ENCODE measurements at regions not wholly inside any gene's neighbourhood (a gene's known extent, or its start where the extent isn't known, plus 50 kb on each side); places are given as distances from the start of the nearest gene placed in this dataset.

DNA sequence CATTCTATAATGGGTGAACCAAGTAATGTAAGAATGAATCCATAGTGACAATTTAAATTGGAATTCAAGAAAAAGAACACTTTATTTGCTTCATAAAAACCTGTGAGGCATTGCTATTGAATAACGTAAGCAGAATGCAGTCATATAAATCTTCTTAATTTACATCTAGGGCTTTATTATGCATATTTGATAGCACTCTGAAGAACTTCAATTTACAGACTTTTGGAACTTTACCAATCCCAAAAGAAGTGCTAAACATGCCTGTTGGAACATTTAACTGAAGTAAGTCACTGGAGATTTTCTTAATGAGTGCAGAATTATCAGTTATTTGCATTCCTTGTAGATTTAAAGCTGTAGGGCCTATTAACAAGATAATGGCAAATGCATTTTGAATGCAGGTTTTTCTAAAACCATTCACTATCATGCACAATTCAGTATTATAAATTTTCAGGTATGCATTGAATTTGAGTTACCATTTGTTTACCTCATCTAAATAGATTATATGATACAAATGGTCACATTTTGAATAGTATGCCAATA lies 1181.2 kb downstream of the ARAP2 start:
- no CpG with 5 or more reads among the region's 1 CpG for WGBS (ENCODE audit: insufficient coverage, insufficient read length)

DNA sequence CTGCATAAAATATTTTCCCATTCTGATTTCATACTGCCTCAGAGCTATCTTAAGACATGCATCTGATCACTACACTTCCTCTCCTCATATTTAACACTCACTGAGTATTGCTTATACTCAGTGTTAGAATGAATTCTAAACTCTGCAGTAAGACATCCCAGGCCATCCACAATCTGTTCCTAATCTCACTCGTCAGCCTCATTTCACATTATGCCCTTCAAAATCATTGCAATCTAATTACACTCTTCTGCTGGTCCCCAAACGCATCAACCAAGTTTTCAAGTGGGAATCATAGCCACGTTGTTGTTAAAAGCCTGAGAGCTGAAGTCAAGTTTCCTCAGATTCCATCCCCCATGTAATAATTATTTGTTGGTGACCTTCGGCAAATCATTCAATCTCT lies 1177.9 kb downstream of the ARAP2 start:
- no peak overlapping the region for H3K4me3 ChIP-seq (ENCODE audit: low read length)
- no peaks in the 10 kb centered on the region for H3K4me1 ChIP-seq (ENCODE audit: control insufficient read depth, insufficient read depth, low read length)
- no peak overlapping the region for H3K27ac ChIP-seq (ENCODE audit: low read length)
- DNase-seq (ENCODE audit: low read depth, low spot score) = no peak
- WGBS (ENCODE audit: insufficient coverage, insufficient read length) = no CpG with 5 or more reads among the region's 4 CpGs
- no peaks in the 10 kb centered on the region for H3K36me3 ChIP-seq (ENCODE audit: control insufficient read depth, insufficient read depth, low read length)
- H3K27me3 ChIP-seq (ENCODE audit: control insufficient read depth, insufficient read depth, low read length) = no peaks in the 10 kb centered on the region
- no peaks in the 10 kb centered on the region for H3K9me3 ChIP-seq (ENCODE audit: control insufficient read depth, insufficient read depth, low read length)

More for the DNA sequence above, 1181.2 kb downstream of the ARAP2 start:
- Histone ChIP-seq H3K9me3 (ENCODE audit: control insufficient read depth, insufficient read depth, low read length) (no peaks in the 10 kb centered on the region), H3K4me3 (ENCODE audit: low read length) (no peak overlapping the region), H3K4me1 (ENCODE audit: control insufficient read depth, insufficient read depth, low read length) (no peaks in the 10 kb centered on the region), H3K27me3 (ENCODE audit: control insufficient read depth, insufficient read depth, low read length) (no peaks in the 10 kb centered on the region), H3K27ac (ENCODE audit: low read length) (no peak overlapping the region), H3K36me3 (ENCODE audit: control insufficient read depth, insufficient read depth, low read length) (no peaks in the 10 kb centered on the region)
- DNase-seq (ENCODE audit: low read depth, low spot score) = no peak

DNA sequence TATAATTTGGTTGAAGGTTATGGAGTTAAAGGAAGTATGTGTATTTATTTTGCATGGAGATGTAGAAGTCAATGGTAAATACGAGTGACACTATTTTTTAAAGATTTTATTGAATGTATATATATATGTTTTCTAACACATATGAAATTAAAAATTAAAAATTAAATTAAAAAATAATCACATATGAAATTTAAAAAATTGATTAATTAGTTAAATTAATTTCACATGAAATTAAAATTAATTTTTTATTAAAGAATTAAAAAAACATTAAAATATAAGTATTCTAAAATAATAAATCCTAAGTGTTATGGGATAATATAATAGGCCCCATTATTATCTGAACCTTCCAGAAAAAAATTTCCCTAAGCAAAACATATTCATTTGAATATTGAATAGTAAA lies 1163.5 kb downstream of the ARAP2 start:
- Histone ChIP-seq H3K36me3 (ENCODE audit: control insufficient read depth, insufficient read depth, low read length) (no peaks in the 10 kb centered on the region), H3K9me3 (ENCODE audit: control insufficient read depth, insufficient read depth, low read length) (no peaks in the 10 kb centered on the region), H3K4me3 (ENCODE audit: low read length) (no peak overlapping the region), H3K4me1 (ENCODE audit: control insufficient read depth, insufficient read depth, low read length) (no peaks in the 10 kb centered on the region), H3K27me3 (ENCODE audit: control insufficient read depth, insufficient read depth, low read length) (no peaks in the 10 kb centered on the region), H3K27ac (ENCODE audit: low read length) (no peak overlapping the region)
- WGBS (ENCODE audit: insufficient coverage, insufficient read length) = no CpG with 5 or more reads among the region's 1 CpG
- no peak for DNase-seq (ENCODE audit: low read depth, low spot score)

DNA sequence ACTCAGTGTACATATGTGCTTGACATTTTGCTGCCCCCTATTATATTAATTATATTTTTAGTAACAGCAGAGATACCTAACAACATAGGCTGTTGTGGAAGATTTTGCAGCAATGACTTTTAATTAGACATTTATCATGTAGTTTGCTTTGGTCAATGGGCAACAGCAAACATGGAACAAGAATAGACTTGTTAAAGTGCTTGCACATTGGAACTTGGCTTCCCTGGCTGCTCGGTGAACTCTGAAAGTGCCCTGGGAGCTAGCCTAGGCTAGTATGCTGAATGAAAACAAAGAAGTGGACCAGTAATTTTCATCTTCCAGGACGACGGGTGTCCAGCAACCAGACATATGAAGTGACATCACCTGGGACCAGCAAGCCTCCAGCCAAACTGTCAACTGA lies 1157.1 kb downstream of the ARAP2 start:
- Histone ChIP-seq H3K36me3 (ENCODE audit: control insufficient read depth, insufficient read depth, low read length) (no peaks in the 10 kb centered on the region), H3K4me3 (ENCODE audit: low read length) (no peak overlapping the region), H3K9me3 (ENCODE audit: control insufficient read depth, insufficient read depth, low read length) (no peaks in the 10 kb centered on the region), H3K27ac (ENCODE audit: low read length) (no peak overlapping the region), H3K27me3 (ENCODE audit: control insufficient read depth, insufficient read depth, low read length) (no peaks in the 10 kb centered on the region), H3K4me1 (ENCODE audit: control insufficient read depth, insufficient read depth, low read length) (no peaks in the 10 kb centered on the region; the same call in 1 of the 2 replicates)
- no CpG with 5 or more reads among the region's 3 CpGs for WGBS (ENCODE audit: insufficient coverage, insufficient read length)
- no peak for DNase-seq (ENCODE audit: low read depth, low spot score)

DNA sequence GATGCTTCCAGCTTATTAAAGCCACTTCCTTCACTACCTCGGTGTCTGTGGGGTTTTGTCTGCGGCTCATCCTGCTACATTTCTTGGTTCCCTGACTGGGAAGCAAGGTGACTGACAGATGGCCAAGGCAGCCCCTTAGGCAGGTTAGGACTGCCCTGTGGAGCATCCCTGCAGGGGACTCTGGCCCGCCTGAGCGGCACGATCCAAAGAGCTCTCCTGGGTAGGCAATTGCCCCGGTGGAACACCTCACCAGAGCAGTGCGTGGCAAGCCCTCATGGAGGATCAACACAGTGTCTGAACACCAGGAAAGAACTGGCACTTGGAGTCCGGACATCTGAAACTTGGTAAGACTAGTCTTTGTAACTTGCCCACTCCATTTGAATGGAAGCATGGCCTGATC lies 1143.4 kb downstream of the ARAP2 start:
- Histone ChIP-seq H3K36me3 (ENCODE audit: control insufficient read depth, insufficient read depth, low read length) (no peaks in the 10 kb centered on the region), H3K27ac (ENCODE audit: low read length) (no peak overlapping the region), H3K4me1 (ENCODE audit: control insufficient read depth, insufficient read depth, low read length) (no peaks in the 10 kb centered on the region), H3K9me3 (ENCODE audit: control insufficient read depth, insufficient read depth, low read length) (no peaks in the 10 kb centered on the region), H3K27me3 (ENCODE audit: control insufficient read depth, insufficient read depth, low read length) (no peaks in the 10 kb centered on the region), H3K4me3 (ENCODE audit: low read length) (no peak overlapping the region)
- WGBS (ENCODE audit: insufficient coverage, insufficient read length) = no CpG with 5 or more reads among the region's 8 CpGs
- DNase-seq (ENCODE audit: low read depth, low spot score) = no peak

DNA sequence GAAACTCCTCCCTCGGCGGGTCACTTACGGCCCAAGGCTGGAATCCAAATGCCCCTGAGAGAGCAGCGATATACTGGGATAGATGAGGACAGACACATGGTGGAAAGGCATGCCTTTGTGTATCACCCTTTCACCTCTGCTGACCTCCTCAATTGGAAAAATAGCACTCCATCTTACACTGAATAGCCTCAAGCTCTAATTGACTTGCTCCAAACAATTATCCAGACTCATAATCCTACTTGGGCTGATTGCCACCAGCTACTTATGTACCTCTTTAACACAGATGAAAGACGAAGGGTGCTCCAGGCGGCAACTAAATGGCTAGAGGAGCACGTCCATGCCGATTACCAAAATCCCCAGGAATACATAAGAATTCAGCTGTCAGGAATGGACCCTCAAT lies 1142.2 kb downstream of the ARAP2 start:
- DNase-seq (ENCODE audit: low read depth, low spot score) = no peak
- Histone ChIP-seq H3K4me1 (ENCODE audit: control insufficient read depth, insufficient read depth, low read length) (no peaks in the 10 kb centered on the region), H3K4me3 (ENCODE audit: low read length) (no peak overlapping the region), H3K9me3 (ENCODE audit: control insufficient read depth, insufficient read depth, low read length) (no peaks in the 10 kb centered on the region), H3K36me3 (ENCODE audit: control insufficient read depth, insufficient read depth, low read length) (no peaks in the 10 kb centered on the region), H3K27ac (ENCODE audit: low read length) (no peak overlapping the region), H3K27me3 (ENCODE audit: control insufficient read depth, insufficient read depth, low read length) (no peaks in the 10 kb centered on the region)
- no CpG with 5 or more reads among the region's 8 CpGs for WGBS (ENCODE audit: insufficient coverage, insufficient read length)

DNA sequence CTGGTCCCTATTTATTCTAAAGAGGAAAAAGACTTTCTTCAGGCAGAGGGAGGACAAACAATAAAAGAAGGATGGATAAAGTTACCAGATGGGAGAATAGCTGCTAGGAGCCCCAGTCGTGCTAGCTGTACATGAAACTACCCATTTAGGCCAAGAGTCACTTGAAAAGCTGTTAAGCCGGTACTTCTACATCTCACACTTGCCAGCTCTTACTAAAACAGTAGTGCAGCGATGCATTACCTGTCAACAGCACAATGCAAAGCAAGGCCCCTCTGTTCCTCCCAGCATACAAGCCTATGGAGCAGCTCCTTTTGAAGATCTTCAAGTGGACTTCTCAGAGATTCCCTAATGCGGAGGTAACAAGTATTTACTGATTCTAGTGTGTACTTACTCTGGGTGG lies 1138.8 kb downstream of the ARAP2 start:
- Histone ChIP-seq H3K27me3 (ENCODE audit: control insufficient read depth, insufficient read depth, low read length) (no peaks in the 10 kb centered on the region), H3K27ac (ENCODE audit: low read length) (no peak overlapping the region), H3K36me3 (ENCODE audit: control insufficient read depth, insufficient read depth, low read length) (no peaks in the 10 kb centered on the region), H3K4me3 (ENCODE audit: low read length) (no peak overlapping the region), H3K4me1 (ENCODE audit: control insufficient read depth, insufficient read depth, low read length) (no peaks in the 10 kb centered on the region), H3K9me3 (ENCODE audit: control insufficient read depth, insufficient read depth, low read length) (no peaks in the 10 kb centered on the region)
- no peak for DNase-seq (ENCODE audit: low read depth, low spot score)
- WGBS (ENCODE audit: insufficient coverage, insufficient read length) = no CpG with 5 or more reads among the region's 4 CpGs

DNA sequence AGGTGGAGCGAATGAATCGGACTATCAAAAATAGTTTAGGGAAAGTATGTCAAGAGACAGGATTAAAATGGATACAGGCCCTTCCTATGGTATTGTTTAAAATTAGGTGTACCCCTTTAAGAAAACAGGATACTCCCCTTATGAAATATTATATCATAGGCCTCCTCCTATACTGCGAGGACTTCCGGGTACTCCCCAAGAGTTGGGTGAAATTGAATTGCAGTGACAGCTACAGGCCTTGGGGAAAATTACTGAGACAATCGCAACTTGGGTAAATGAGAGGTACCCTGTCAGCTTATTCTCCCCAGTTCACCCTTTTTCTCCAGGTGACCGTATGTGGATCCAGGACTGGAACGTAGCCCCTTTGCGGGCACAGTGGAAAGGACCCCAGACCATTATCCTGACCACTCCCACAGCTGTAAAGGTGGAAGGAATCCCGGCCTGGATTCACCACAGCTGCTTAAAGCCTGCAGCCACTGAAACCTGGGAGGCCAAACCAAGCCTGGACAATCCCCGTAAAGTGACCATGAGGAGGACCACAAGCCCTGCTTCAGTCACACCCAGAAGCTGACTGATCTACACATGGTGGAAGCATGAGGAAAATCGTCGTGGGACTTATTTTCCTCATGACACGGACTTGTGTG lies 1138.1 kb downstream of the ARAP2 start:
- Histone ChIP-seq H3K27ac (ENCODE audit: low read length) (no peak overlapping the region), H3K9me3 (ENCODE audit: control insufficient read depth, insufficient read depth, low read length) (no peaks in the 10 kb centered on the region), H3K4me1 (ENCODE audit: control insufficient read depth, insufficient read depth, low read length) (no peaks in the 10 kb centered on the region), H3K4me3 (ENCODE audit: low read length) (no peak overlapping the region), H3K27me3 (ENCODE audit: control insufficient read depth, insufficient read depth, low read length) (no peaks in the 10 kb centered on the region), H3K36me3 (ENCODE audit: control insufficient read depth, insufficient read depth, low read length) (no peaks in the 10 kb centered on the region)
- DNase-seq (ENCODE audit: low read depth, low spot score) = no peak
- no CpG with 5 or more reads among the region's 13 CpGs for WGBS (ENCODE audit: insufficient coverage, insufficient read length)

DNA sequence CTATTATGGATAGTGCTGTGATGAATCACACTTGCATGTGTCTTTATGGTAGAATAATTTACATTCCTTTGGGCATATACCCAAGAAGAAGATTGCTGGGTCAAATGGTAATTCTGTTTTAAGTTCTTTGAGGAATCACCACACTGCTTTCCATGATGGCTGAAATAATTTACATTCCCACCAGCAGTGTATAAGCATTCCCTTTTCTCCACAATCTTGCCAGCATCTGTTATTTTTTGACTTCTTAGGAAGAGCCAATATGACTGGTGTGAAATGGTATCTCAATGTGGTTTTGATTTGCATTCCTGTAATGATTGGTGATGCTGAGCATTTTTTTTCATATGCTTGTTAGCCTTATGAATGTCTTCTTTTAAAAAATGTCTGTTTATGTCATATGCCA lies 1120.2 kb downstream of the ARAP2 start:
- DNase-seq (ENCODE audit: low read depth, low spot score) = no peak
- H3K4me1 ChIP-seq (ENCODE audit: control insufficient read depth, insufficient read depth, low read length) = no peaks in the 10 kb centered on the region
- no peak overlapping the region for H3K4me3 ChIP-seq (ENCODE audit: low read length)
- H3K36me3 ChIP-seq (ENCODE audit: control insufficient read depth, insufficient read depth, low read length) = no peaks in the 10 kb centered on the region
- no peaks in the 10 kb centered on the region for H3K27me3 ChIP-seq (ENCODE audit: control insufficient read depth, insufficient read depth, low read length)
- H3K27ac ChIP-seq (ENCODE audit: low read length) = no peak overlapping the region
- no peaks in the 10 kb centered on the region for H3K9me3 ChIP-seq (ENCODE audit: control insufficient read depth, insufficient read depth, low read length)

DNA sequence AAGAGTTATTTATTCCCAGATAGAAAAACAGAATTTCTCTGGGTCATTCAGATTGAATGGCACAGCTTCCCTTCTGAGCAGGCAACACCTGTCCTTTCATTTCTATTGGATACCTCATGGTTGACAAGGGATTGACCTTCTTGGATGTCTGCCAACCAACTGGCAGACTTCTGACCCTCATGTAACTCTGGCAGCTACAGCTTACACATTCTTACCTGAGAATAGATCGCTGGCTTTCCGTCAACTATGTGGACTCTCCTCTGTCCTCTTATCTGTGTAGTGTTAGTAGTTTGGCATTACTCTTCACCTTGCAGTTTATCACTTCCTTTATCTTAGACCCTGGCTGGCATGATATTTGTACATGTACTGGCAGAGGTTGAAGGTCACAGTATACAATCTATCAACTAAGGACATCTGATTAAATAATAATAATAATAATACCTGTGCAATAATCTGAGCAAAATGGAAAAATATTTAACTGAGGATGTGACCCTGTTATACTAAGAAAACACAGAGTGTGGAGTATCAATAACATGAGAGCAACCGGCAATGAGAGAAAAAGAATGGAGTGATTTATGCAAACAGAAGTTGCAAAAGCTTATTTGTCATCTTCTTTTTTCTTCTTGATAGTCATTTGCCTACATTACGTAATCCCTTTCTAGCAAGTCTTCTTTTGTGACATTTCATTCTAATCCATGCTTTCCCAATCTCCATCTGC lies 1118.2 kb downstream of the ARAP2 start:
- H3K27me3 ChIP-seq (ENCODE audit: control insufficient read depth, insufficient read depth, low read length) = no peaks in the 10 kb centered on the region
- H3K36me3 ChIP-seq (ENCODE audit: control insufficient read depth, insufficient read depth, low read length) = no peaks in the 10 kb centered on the region
- no peak overlapping the region for H3K4me3 ChIP-seq (ENCODE audit: low read length)
- no peaks in the 10 kb centered on the region for H3K4me1 ChIP-seq (ENCODE audit: control insufficient read depth, insufficient read depth, low read length)
- DNase-seq (ENCODE audit: low read depth, low spot score) = no peak
- H3K9me3 ChIP-seq (ENCODE audit: control insufficient read depth, insufficient read depth, low read length) = no peaks in the 10 kb centered on the region
- no CpG with 5 or more reads among the region's 4 CpGs for WGBS (ENCODE audit: insufficient coverage, insufficient read length)
- H3K27ac ChIP-seq (ENCODE audit: low read length) = no peak overlapping the region

DNA sequence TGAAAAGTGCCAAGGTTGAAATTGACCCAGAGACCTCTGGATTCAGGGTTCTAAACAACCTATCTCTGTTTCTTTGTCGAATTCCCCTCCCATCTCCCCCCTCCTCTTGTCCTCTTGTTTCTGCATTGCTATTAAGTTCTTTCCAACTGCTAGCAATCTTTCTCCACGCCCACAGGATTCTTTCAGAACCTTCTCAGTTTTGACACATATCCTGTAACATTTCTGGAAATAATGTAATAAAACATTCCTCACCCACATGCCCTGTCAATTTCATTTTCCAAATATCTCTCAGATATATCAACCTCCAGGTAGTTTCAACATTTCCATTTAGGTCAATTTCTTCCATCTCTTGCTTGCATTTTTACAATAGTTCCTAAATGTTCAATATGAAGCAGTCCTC lies 1105.9 kb downstream of the ARAP2 start:
- no CpG with 5 or more reads among the region's 2 CpGs for WGBS (ENCODE audit: insufficient coverage, insufficient read length)
- DNase-seq (ENCODE audit: low read depth, low spot score) = no peak
- Histone ChIP-seq H3K27me3 (ENCODE audit: control insufficient read depth, insufficient read depth, low read length) (no peaks in the 10 kb centered on the region), H3K36me3 (ENCODE audit: control insufficient read depth, insufficient read depth, low read length) (no peaks in the 10 kb centered on the region), H3K27ac (ENCODE audit: low read length) (no peak overlapping the region), H3K4me3 (ENCODE audit: low read length) (no peak overlapping the region), H3K9me3 (ENCODE audit: control insufficient read depth, insufficient read depth, low read length) (peaks cover 1% of the 10 kb centered on the region; the same call in 1 of the 2 replicates), H3K4me1 (ENCODE audit: control insufficient read depth, insufficient read depth, low read length) (no peaks in the 10 kb centered on the region)

All from iPS DF 6.9 (cell line).